ENCODE measurements at regions not wholly inside any gene's neighbourhood (a gene's known extent, or its start where the extent isn't known, plus 50 kb on each side); places are given as distances from the start of the nearest gene placed in this dataset.

GRCh38 chr2:104452558-104452957 lies 401.4 kb upstream of the POU3F3 start:
- TF ChIP-seq POLR2A (IDR thresholded peaks at IDR 0.05), result no peak
- TF ChIP-seq, protein P1, sequence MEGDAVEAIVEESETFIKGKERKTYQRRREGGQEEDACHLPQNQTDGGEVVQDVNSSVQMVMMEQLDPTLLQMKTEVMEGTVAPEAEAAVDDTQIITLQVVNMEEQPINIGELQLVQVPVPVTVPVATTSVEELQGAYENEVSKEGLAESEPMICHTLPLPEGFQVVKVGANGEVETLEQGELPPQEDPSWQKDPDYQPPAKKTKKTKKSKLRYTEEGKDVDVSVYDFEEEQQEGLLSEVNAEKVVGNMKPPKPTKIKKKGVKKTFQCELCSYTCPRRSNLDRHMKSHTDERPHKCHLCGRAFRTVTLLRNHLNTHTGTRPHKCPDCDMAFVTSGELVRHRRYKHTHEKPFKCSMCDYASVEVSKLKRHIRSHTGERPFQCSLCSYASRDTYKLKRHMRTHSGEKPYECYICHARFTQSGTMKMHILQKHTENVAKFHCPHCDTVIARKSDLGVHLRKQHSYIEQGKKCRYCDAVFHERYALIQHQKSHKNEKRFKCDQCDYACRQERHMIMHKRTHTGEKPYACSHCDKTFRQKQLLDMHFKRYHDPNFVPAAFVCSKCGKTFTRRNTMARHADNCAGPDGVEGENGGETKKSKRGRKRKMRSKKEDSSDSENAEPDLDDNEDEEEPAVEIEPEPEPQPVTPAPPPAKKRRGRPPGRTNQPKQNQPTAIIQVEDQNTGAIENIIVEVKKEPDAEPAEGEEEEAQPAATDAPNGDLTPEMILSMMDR (IDR thresholded peaks at IDR 0.05), result no peak

Measured in lower leg skin (tissue), 3 donors.